Thyroid gland (tissue), 4 donors: ENCODE measurements at regions not wholly inside any gene's neighbourhood (a gene's known extent, or its start where the extent isn't known, plus 50 kb on each side); places are given as distances from the start of the nearest gene placed in this dataset.

ENCODE experiments used
- CTCF ChIP-seq, 6 experiments: fragments of 200-600 bp in 3 of 6; fragments of 450-650 bp in 3 of 6; sonication (generic) in 3 of 6; IDR thresholded peaks; one replicate each; pipeline ENCODE4 v1.5.1; 2016 to 2019; ENCODE audit warnings: antibody characterized with exemption in 6 of 6, mild to moderate bottlenecking in 2 of 6, inconsistent platforms in 1 of 6, moderate library complexity in 1 of 6
- POLR2A ChIP-seq, 2 donors: fragments of 450-650 bp; IDR thresholded peaks; one replicate each; pipeline ENCODE4 v1.6.1; 2017; ENCODE audit warnings: antibody characterized with exemption in 2 of 2, mild to moderate bottlenecking in 2 of 2, moderate library complexity in 1 of 2

- TF ChIP-seq CTCF (IDR thresholded peaks at IDR 0.05) (no peak), POLR2A (IDR thresholded peaks at IDR 0.05) (no peak)
Observed at GRCh38 chr2:60306267-60306861, 247.1 kb downstream of the BCL11A start.
